Fibroblast of skin of left biceps (primary cell): ENCODE measurements at regions not wholly inside any gene's neighbourhood (a gene's known extent, or its start where the extent isn't known, plus 50 kb on each side); places are given as distances from the start of the nearest gene placed in this dataset.
A peak's percentile ranks its signal among the peaks of the same experiment; 100 is the strongest.

Experiments
- DNase-seq, 2 experiments: peaks; one replicate each; pipeline ENCODE4 v3.0.0-alpha.2; 2013; ENCODE audit warnings: low read depth in 2 of 2

GRCh38 chr20:23167431-23167830 is 81.3 kb upstream of the CD93 start:
- DNase-seq = no peak

- DNase-seq = no peak
Observed at GRCh38 chr20:23166563-23166962, 80.4 kb upstream of the CD93 start.

- DNase-seq = no peak
Observed at GRCh38 chr20:23165964-23166363, 79.8 kb upstream of the CD93 start.

GRCh38 chr20:23165307-23165750 is 79.2 kb upstream of the CD93 start:
- DNase-seq = no peak

- DNase-seq = no peak
Observed at GRCh38 chr20:23164176-23164601, 78.1 kb upstream of the CD93 start.

GRCh38 chr20:23163562-23163961 is 77.4 kb upstream of the CD93 start:
- no peak for DNase-seq

- no peak for DNase-seq
Observed at GRCh38 chr20:23162887-23163286, 76.8 kb upstream of the CD93 start.

GRCh38 chr20:23161968-23162696 is 76.0 kb upstream of the CD93 start:
- DNase-seq = no peak

GRCh38 chr20:23161244-23161891 is 75.2 kb upstream of the CD93 start:
- DNase-seq = no peak

GRCh38 chr20:23160536-23161243 is 74.6 kb upstream of the CD93 start:
- DNase-seq = no peak

GRCh38 chr20:23159947-23160318 is 73.8 kb upstream of the CD93 start:
- DNase-seq = no peak

- no peak for DNase-seq
Observed at GRCh38 chr20:23159256-23159946, 73.3 kb upstream of the CD93 start.

- no peak for DNase-seq
Observed at GRCh38 chr20:23157734-23158133, 71.6 kb upstream of the CD93 start.

GRCh38 chr20:23156842-23157423 is 70.8 kb upstream of the CD93 start:
- DNase-seq = no peak

GRCh38 chr20:23156170-23156841 is 70.2 kb upstream of the CD93 start:
- no peak for DNase-seq

- DNase-seq = no peak
Observed at GRCh38 chr20:23155141-23155590, 69.0 kb upstream of the CD93 start.

- DNase-seq = no peak
Observed at GRCh38 chr20:23153696-23154341, 67.7 kb upstream of the CD93 start.

- DNase-seq = no peak
Observed at GRCh38 chr20:23152902-23153301, 66.8 kb upstream of the CD93 start.

- peak; percentile 61 to 67 for DNase-seq
Observed at GRCh38 chr20:23152308-23152892, 66.3 kb upstream of the CD93 start.

- no peak for DNase-seq
Observed at GRCh38 chr20:23151885-23152284, 65.8 kb upstream of the CD93 start.
